Breast epithelium (tissue), 4 donors: ENCODE measurements at regions not wholly inside any gene's neighbourhood (a gene's known extent, or its start where the extent isn't known, plus 50 kb on each side); places are given as distances from the start of the nearest gene placed in this dataset.

Source experiments
- DNase-seq, 2 donors: peaks; one replicate each; pipeline ENCODE4 v3.0.0-alpha.2; 2019; ENCODE audit warnings: low spot score in 2 of 2
- H3K27ac ChIP-seq, 2 donors: fragments of 200-600 bp; sonication (generic) in 1 of 2; one replicate each; pipeline ENCODE4 v1.5.1; 2016 to 2019; ENCODE audit warnings: mild to moderate bottlenecking in 1 of 2
- H3K27me3 ChIP-seq, 2 donors: fragments of 200-600 bp; sonication (generic) in 1 of 2; one replicate each; pipeline versions ENCODE4 v1.5.1 to v1.6.0; 2017 to 2019; ENCODE audit warnings: control low read depth in 1 of 2, mild to moderate bottlenecking in 1 of 2
- H3K36me3 ChIP-seq: fragments of 200-600 bp; one replicate; pipeline ENCODE4 v1.5.1; 2019
- H3K4me1 ChIP-seq, 2 donors: fragments of 200-600 bp; sonication (generic); one replicate each; pipeline ENCODE4 v1.5.1; 2016 to 2019; ENCODE audit warnings: control low read depth in 1 of 2
- H3K4me3 ChIP-seq, 3 donors: fragments of 200-600 bp; sonication (generic); 1 replicate in 2 of 3; 2 replicates in 1 of 3; pipeline ENCODE4 v1.5.1; 2016 to 2019; ENCODE audit warnings: mild to moderate bottlenecking in 3 of 3, moderate library complexity in 2 of 3
- H3K9me3 ChIP-seq, 2 donors: fragments of 200-600 bp; sonication (generic) in 1 of 2; one replicate each; pipeline ENCODE4 v1.5.1; 2016 to 2019; ENCODE audit warnings: control low read depth in 1 of 2
- CTCF ChIP-seq, 3 donors: fragments of 450-650 bp; IDR thresholded peaks; one replicate each; pipeline ENCODE4 v1.5.1; 2016 to 2017; ENCODE audit warnings: antibody characterized with exemption in 3 of 3, mild to moderate bottlenecking in 3 of 3, moderate library complexity in 3 of 3
- POLR2A ChIP-seq: fragments of 450-650 bp; IDR thresholded peaks from one replicate; pipeline ENCODE4 v1.6.1; 2016; ENCODE audit warnings: antibody characterized with exemption, mild to moderate bottlenecking, moderate library complexity
- POLR2AphosphoS5 ChIP-seq, 3 donors: sonication (generic); formaldehyde crosslinking; IDR thresholded peaks; one replicate each; pipeline ENCODE4 v1.6.1; 2017; ENCODE audit warnings: antibody characterized with exemption in 3 of 3
- intact Hi-C: fragments of 100-400 bp; cut with DNase I; formaldehyde crosslinking; loops from one replicate; pipeline ENCODE4 v1.15.1; 2023; ENCODE audit warnings: low total_unique reads

GRCh38 chr13:80584306-80584705, 243.4 kb upstream of the SPRY2 start:
- Histone ChIP-seq H3K27ac (no peak overlapping the region), H3K27me3 (no peaks in the 10 kb centered on the region)

GRCh38 chr13:80577926-80578670, 237.2 kb upstream of the SPRY2 start:
- no peaks in the 10 kb centered on the region for H3K27me3 ChIP-seq
- no peaks in the 10 kb centered on the region for H3K4me1 ChIP-seq
- no peak overlapping the region for H3K4me3 ChIP-seq
- no peak overlapping the region for H3K27ac ChIP-seq
- intact Hi-C loops = no loop called here
- H3K36me3 ChIP-seq = no peaks in the 10 kb centered on the region
- no peak for DNase-seq
- no peak for TF ChIP-seq POLR2AphosphoS5 (IDR thresholded peaks at IDR 0.05)
- no peak for TF ChIP-seq CTCF (IDR thresholded peaks at IDR 0.05)
- TF ChIP-seq POLR2A = no peak
- no peaks in the 10 kb centered on the region for H3K9me3 ChIP-seq

More at GRCh38 chr13:80584306-80584705, 243.4 kb upstream of the SPRY2 start:
- no peak for DNase-seq
- Histone ChIP-seq H3K36me3 (no peaks in the 10 kb centered on the region), H3K4me1 (no peaks in the 10 kb centered on the region), H3K9me3 (peaks cover 0 to 6% of the 10 kb centered on the region in 2 donors), H3K4me3 (no peak overlapping the region)
- intact Hi-C loops = no loop called here
- TF ChIP-seq POLR2AphosphoS5 (IDR thresholded peaks at IDR 0.05) (no peak), CTCF (IDR thresholded peaks at IDR 0.05) (no peak), POLR2A (no peak)

- Histone ChIP-seq H3K36me3 (no peaks in the 10 kb centered on the region), H3K27ac (no peak overlapping the region), H3K4me1 (no peaks in the 10 kb centered on the region), H3K27me3 (no peaks in the 10 kb centered on the region), H3K9me3 (no peaks in the 10 kb centered on the region), H3K4me3 (no peak overlapping the region)
- no peak for DNase-seq
- TF ChIP-seq POLR2AphosphoS5 (IDR thresholded peaks at IDR 0.05) = no peak
- no peak for TF ChIP-seq CTCF (IDR thresholded peaks at IDR 0.05)
- no peak for TF ChIP-seq POLR2A
- intact Hi-C loops = no loop called here
These were observed 236.4 kb upstream of the SPRY2 start for GRCh38 chr13:80577285-80577684.

GRCh38 chr13:80574113-80574850, 233.4 kb upstream of the SPRY2 start:
- Histone ChIP-seq H3K4me1 (no peaks in the 10 kb centered on the region), H3K9me3 (no peaks in the 10 kb centered on the region), H3K27ac (no peak overlapping the region), H3K36me3 (no peaks in the 10 kb centered on the region), H3K4me3 (no peak overlapping the region), H3K27me3 (no peaks in the 10 kb centered on the region)
- intact Hi-C loops = no loop called here
- no peak for TF ChIP-seq POLR2A
- no peak for TF ChIP-seq POLR2AphosphoS5 (IDR thresholded peaks at IDR 0.05)
- no peak for TF ChIP-seq CTCF (IDR thresholded peaks at IDR 0.05)
- DNase-seq = no peak

- Histone ChIP-seq H3K4me3 (no peak overlapping the region), H3K9me3 (no peaks in the 10 kb centered on the region), H3K27me3 (no peaks in the 10 kb centered on the region), H3K36me3 (no peaks in the 10 kb centered on the region), H3K4me1 (no peaks in the 10 kb centered on the region), H3K27ac (no peak overlapping the region)
- intact Hi-C loops = no loop called here
- TF ChIP-seq POLR2AphosphoS5 (IDR thresholded peaks at IDR 0.05) = no peak
- no peak for TF ChIP-seq CTCF (IDR thresholded peaks at IDR 0.05)
- no peak for TF ChIP-seq POLR2A
- DNase-seq = no peak
These were observed 232.0 kb upstream of the SPRY2 start for GRCh38 chr13:80572923-80573316.
